SIG-M5 treated with dmso at 0.1 percent for 504 hours (cell line): ENCODE measurements at regions not wholly inside any gene's neighbourhood (a gene's known extent, or its start where the extent isn't known, plus 50 kb on each side); places are given as distances from the start of the nearest gene placed in this dataset.
"Not testable (repeated sequence)": the region's sequence is repeated elsewhere in the genome, so short reads cannot be mapped to it uniquely, and the experiment has no call there.

ENCODE experiments used
- DNase-seq: peaks from one replicate; lab custom pipeline; 2025; ENCODE audit not compliant: unreplicated experiment; lab: John Stamatoyannopoulos, UW

GRCh38 chr15:69756440-69756839, 303.8 kb downstream of the RPLP1 start:
- no peak for DNase-seq

GRCh38 chr15:69757186-69757585, 304.6 kb downstream of the RPLP1 start:
- no peak for DNase-seq

GRCh38 chr15:69758291-69758771, 305.7 kb downstream of the RPLP1 start:
- DNase-seq: no peak

GRCh38 chr15:69758810-69759790, 306.5 kb downstream of the RPLP1 start:
- DNase-seq: peak; percentile 93

- DNase-seq: peak; percentile 90
Observed at GRCh38 chr15:69760258-69760845, 307.7 kb downstream of the RPLP1 start.

GRCh38 chr15:69760890-69761568, 308.4 kb downstream of the RPLP1 start:
- DNase-seq: peak; percentile 98

GRCh38 chr15:69762373-69763148, 309.9 kb downstream of the RPLP1 start:
- peak; percentile 9 for DNase-seq

- DNase-seq: no peak
Observed at GRCh38 chr15:69763831-69764230, 311.2 kb downstream of the RPLP1 start.

- DNase-seq: no peak
Observed at GRCh38 chr15:69766156-69766555, 313.5 kb downstream of the RPLP1 start.

- no peak for DNase-seq
Observed at GRCh38 chr15:69767191-69767590, 314.6 kb downstream of the RPLP1 start.

- DNase-seq: not testable (repeated sequence)
Observed at GRCh38 chr15:69769336-69769735, 316.7 kb downstream of the RPLP1 start.

- not testable (repeated sequence) for DNase-seq
Observed at GRCh38 chr15:69774258-69774657, 321.6 kb downstream of the RPLP1 start.

GRCh38 chr15:69774711-69775110, 322.1 kb downstream of the RPLP1 start:
- DNase-seq: not testable (repeated sequence)

GRCh38 chr15:69777356-69777755, 320.4 kb downstream of the TLE3 start:
- DNase-seq: no peak

GRCh38 chr15:69780374-69780773, 317.3 kb downstream of the TLE3 start:
- DNase-seq: no peak

GRCh38 chr15:69780981-69781380, 316.7 kb downstream of the TLE3 start:
- DNase-seq: no peak

GRCh38 chr15:69781411-69782125, 316.1 kb downstream of the TLE3 start:
- DNase-seq: no peak

GRCh38 chr15:69782139-69782658, 315.5 kb downstream of the TLE3 start:
- DNase-seq: no peak

- no peak for DNase-seq
Observed at GRCh38 chr15:69782809-69783208, 314.9 kb downstream of the TLE3 start.

GRCh38 chr15:69783211-69783610, 314.5 kb downstream of the TLE3 start:
- DNase-seq: no peak
